ENCODE measurements at regions not wholly inside any gene's neighbourhood (a gene's known extent, or its start where the extent isn't known, plus 50 kb on each side); places are given as distances from the start of the nearest gene placed in this dataset.
"Not testable (repeated sequence)": the region's sequence is repeated elsewhere in the genome, so short reads cannot be mapped to it uniquely, and the experiment has no call there.

- DNase-seq = no peak
- peaks cover 12% of the 10 kb centered on the region for H3K9me3 ChIP-seq
- H3K4me3 ChIP-seq = no peak overlapping the region
- no peaks in the 10 kb centered on the region for H3K27me3 ChIP-seq
- H3K36me3 ChIP-seq = no peaks in the 10 kb centered on the region
Observed at GRCh38 chr10:9850415-9850814, 1167.3 kb upstream of the CELF2 start.

- Histone ChIP-seq H3K4me3 (no peak overlapping the region), H3K9me3 (peaks cover 12% of the 10 kb centered on the region), H3K36me3 (no peaks in the 10 kb centered on the region), H3K27me3 (no peaks in the 10 kb centered on the region)
- DNase-seq = no peak
Observed at GRCh38 chr10:9851808-9852207, 1165.9 kb upstream of the CELF2 start.

DNA sequence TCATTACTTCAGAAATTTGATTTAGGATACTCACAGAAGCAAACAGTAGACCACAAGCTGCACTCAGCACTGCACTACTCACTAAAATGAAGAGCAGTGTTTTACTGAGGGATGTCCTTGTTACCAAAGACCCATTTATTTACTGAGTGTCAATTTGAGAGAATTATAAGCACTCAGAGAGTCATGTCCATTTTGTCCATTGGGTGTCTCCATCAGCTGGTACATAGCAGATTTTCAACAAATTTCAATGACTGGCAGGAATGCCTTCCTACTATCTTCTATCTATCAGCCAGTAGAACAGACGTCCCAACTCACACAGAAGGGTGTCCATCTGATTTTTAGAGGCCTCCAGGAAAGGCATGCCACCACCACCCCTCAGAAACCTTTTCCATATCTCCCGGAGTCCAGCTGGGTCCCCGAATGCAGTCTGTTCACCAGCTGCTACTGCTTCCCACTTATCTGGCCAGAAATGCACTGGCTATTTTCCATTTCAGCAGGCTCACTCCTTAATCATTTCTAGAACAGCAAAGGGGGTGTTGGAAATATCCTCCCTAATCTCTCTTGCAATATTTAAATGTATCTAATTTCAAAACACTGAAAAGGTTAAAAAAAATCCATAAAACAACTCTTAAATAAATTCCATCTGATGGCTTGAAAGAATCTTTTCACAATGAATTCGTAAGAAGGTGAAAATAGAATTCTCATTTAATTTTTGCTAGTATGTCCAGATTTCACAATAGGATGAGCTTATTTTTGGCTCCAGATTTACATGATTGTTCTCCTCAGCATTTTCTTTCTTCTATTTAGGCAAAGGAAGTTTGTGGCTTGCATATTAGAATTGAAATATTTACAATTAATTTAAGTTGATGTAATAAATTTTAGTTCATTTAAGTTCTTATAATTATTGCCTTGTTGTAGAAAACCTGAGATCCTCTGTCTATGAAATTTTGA, 1164.0 kb upstream of the CELF2 start:
- Histone ChIP-seq H3K27me3 (no peaks in the 10 kb centered on the region), H3K4me3 (no peak overlapping the region), H3K36me3 (no peaks in the 10 kb centered on the region), H3K9me3 (peaks cover 12% of the 10 kb centered on the region)
- no peak for DNase-seq

DNA sequence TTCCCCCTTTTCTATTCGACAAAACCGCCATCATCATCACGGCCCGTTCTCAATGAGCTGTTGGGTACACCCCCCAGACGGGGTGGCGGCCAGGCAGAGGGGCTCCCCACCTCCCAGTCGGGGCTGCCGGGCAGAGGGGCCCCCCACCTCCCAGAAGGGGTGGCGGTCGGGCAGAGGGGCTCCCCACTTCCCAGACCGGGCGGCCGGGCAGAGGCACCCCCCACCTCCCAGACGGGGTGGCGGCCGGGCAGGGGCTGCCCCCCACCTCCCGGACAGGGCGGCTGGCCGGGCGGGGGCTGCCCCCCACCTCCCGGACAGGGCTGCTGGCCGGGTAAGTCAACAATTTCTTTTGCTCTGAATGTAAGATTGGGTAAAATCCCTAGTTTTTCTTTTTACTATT, 1162.2 kb upstream of the CELF2 start:
- H3K27me3 ChIP-seq, H3K36me3 ChIP-seq, H3K4me3 ChIP-seq, DNase-seq: not testable (repeated sequence)
- H3K9me3 ChIP-seq = peaks cover 12% of the 10 kb centered on the region

DNA sequence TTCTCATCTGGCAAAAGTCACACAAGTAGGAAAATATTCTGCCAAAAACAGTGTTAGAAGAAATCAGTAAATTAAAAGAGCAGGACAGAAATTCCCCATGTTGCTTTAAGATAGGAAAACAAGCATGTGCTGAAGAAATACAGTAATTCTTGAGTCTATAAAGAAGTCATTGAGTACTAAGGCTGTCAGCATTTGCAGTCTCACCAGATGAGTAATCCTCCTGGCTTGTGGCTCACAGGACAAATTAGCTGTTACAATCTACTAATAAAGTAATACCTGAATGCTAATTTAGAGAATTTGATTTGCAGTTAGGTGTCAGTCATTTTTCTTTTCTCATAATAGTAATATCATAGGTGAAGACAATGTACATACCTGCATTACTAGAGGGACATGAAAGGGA, 1158.9 kb upstream of the CELF2 start:
- DNase-seq = no peak
- no peak overlapping the region for H3K4me3 ChIP-seq
- no peaks in the 10 kb centered on the region for H3K27me3 ChIP-seq
- H3K9me3 ChIP-seq = no peaks in the 10 kb centered on the region
- H3K36me3 ChIP-seq = no peaks in the 10 kb centered on the region

DNA sequence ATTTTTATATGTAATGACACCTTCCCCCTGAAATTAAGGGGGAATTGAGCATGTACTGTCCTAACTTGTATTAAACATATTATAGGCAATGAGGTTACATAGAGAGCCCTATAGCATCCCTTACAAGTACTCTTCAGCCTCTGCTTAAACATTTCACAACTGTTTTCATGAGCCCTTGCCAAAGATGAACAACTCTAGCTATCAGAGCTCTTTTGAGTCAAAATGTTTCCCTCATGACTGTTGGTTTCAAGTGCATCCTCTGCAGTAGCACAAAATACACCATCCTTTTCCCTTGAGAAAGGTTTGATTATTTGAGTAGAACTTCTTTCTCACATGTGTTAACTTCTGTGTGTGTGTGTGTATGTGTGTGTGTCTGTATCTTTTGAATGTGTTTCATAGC, 1157.6 kb upstream of the CELF2 start:
- H3K27me3 ChIP-seq = no peaks in the 10 kb centered on the region
- H3K4me3 ChIP-seq = no peak overlapping the region
- no peaks in the 10 kb centered on the region for H3K36me3 ChIP-seq
- DNase-seq = no peak
- H3K9me3 ChIP-seq = no peaks in the 10 kb centered on the region

DNA sequence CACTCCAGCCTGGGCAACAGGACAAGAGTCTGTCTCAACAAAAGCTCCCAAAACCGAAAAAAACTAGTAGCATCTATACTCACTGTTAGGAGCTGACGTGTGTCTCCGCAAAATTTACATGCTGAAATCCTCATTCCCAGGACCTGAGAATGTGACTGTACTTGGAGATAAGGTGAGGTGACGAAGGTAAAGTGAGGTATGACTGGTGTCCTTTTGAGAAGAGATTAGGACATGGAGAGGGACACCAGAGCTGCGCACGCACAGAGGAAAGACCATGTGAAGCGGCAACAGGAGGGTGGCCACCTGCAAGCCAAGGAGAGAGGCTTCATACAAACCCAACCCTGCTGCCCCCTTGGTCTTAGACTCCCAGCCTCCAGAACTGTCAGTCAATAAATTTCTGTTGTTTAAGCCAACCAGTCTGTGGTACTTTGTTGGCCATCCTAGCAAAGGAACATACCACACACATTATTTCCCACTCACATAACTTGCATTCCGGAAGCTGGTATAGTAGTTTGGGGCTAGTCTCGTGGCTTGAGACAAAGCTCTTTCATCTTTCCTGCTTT, 1154.0 kb upstream of the CELF2 start:
- peaks cover 3% of the 10 kb centered on the region; the same call in 1 of the 2 replicates for H3K9me3 ChIP-seq
- no peak overlapping the region for H3K4me3 ChIP-seq
- DNase-seq = no peak
- no peaks in the 10 kb centered on the region for H3K36me3 ChIP-seq
- no peaks in the 10 kb centered on the region for H3K27me3 ChIP-seq

DNA sequence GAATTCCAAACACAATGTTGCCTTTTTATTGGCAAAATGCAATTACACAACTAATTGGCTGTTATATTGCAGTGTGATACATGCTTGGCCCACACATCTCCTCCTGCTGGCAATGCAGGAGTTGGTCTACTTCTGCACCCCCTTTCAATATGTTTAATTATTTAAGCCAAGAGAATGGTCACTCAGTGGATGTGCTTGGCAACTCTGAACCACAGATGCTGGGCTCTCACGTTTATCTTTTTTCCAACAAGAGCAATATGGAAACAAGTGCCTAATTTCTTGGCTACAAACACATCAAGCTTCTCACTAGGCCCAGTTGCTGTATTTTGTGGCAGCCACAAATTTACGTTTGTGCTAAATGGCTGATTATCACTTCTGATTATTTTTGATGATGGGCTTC, 1149.2 kb upstream of the CELF2 start:
- Histone ChIP-seq H3K4me3 (no peak overlapping the region), H3K27me3 (no peaks in the 10 kb centered on the region), H3K9me3 (peaks cover 3% of the 10 kb centered on the region; the same call in 1 of the 2 replicates), H3K36me3 (no peaks in the 10 kb centered on the region)
- DNase-seq = no peak

DNA sequence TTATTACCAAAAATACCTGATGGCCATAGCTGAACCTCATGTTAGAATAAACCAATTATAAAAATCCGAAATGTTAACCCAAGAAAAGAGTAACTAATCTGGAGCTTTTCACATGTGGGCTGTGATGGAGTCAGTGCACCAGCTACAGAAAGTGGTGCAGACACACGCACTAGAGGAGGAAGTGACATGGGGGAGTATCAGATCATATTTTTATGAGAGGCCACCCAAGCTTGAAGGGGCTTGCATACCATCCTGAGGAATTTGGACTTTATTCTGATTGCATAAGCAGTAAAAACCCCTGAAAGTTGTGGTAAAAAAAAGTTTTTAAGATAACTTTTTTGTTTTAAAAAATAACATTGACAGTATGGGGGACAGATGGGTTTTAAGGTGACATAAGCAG, 1148.5 kb upstream of the CELF2 start:
- Histone ChIP-seq H3K27me3 (no peaks in the 10 kb centered on the region), H3K9me3 (peaks cover 3% of the 10 kb centered on the region; the same call in 1 of the 2 replicates), H3K36me3 (no peaks in the 10 kb centered on the region), H3K4me3 (no peak overlapping the region)
- DNase-seq = no peak

- Histone ChIP-seq H3K27me3 (no peaks in the 10 kb centered on the region), H3K36me3 (no peaks in the 10 kb centered on the region), H3K4me3 (no peak overlapping the region), H3K9me3 (peaks cover 3% of the 10 kb centered on the region; the same call in 1 of the 2 replicates)
- no peak for DNase-seq
Observed at GRCh38 chr10:9869606-9870176, 1148.0 kb upstream of the CELF2 start.

DNA sequence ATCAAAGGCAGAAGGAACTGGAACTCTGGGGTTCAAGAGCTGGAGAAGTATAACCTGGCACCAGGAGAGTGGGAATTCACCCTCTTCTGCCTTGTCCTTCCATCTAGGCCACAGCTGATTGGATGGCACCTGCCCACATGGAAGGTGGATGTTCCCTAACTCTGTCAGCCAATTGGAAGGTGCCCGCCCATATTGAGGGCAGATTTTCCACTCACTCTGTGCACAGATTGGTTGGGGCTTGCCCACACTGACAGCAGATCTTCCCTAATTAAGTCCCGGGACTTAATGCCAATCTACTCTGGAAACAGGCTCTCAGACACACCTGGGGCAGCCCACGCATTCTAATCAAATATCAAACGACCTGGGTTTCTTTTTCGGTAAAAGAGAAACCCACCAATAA, 1142.3 kb upstream of the CELF2 start:
- Histone ChIP-seq H3K4me3 (no peak overlapping the region), H3K9me3 (no peaks in the 10 kb centered on the region; the same call in 1 of the 2 replicates), H3K36me3 (no peaks in the 10 kb centered on the region), H3K27me3 (no peaks in the 10 kb centered on the region)
- no peak for DNase-seq

DNA sequence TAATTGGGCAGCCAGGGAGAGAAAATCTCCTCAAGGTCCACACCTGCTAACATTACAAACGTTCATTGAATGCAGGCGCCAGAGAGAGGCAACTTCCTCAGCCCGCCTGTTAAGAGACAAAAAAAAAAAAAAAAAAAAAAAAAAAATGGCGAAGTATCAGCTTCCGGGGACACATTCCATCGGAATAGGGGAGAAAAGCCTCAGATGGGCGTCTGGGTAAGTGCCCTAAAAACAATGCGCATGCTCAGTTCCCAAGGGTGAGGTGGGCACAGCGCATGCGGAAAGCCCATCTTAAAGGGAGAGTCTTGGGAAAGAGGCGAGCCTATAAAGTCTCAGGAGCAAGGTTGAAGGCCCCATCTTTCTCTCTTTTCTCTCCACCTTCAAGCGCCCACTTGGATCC, 1139.7 kb upstream of the CELF2 start:
- no peaks in the 10 kb centered on the region for H3K27me3 ChIP-seq
- no peak for DNase-seq
- no peaks in the 10 kb centered on the region for H3K36me3 ChIP-seq
- H3K4me3 ChIP-seq = no peak overlapping the region
- H3K9me3 ChIP-seq = peaks cover 2% of the 10 kb centered on the region

GRCh38 chr10:9878383-9878782, 1139.3 kb upstream of the CELF2 start:
- no peak for DNase-seq
- H3K27me3 ChIP-seq = no peaks in the 10 kb centered on the region

DNA sequence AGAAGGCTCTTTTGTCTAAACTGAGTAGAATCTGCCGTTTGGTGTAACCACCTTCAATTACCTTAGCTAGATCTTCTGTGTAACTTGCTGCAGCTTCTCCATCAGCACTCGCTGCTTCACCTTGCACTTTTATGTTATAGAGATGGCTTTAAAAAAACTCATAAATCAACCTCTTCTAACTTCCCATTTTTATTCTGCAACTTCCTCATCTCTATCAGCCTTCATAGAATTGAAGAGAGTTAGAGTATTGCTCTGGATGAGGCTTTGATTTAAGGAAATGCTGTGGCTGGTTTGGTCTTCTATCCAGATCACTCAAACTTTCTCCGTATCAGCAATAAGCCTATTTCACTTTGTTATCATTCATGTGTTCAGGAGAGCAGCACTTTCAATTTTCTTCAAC, 1131.9 kb upstream of the CELF2 start:
- DNase-seq = no peak
- H3K27me3 ChIP-seq = no peaks in the 10 kb centered on the region
- no peak overlapping the region for H3K4me3 ChIP-seq
- H3K9me3 ChIP-seq = peaks cover 2% of the 10 kb centered on the region; the same call in 1 of the 2 replicates
- no peaks in the 10 kb centered on the region for H3K36me3 ChIP-seq

More at GRCh38 chr10:9878383-9878782, 1139.3 kb upstream of the CELF2 start:
- no peak overlapping the region for H3K4me3 ChIP-seq
- no peaks in the 10 kb centered on the region for H3K36me3 ChIP-seq
- H3K9me3 ChIP-seq = peaks cover 2% of the 10 kb centered on the region

- no peaks in the 10 kb centered on the region for H3K27me3 ChIP-seq
- no peak overlapping the region for H3K4me3 ChIP-seq
- peaks cover 1% of the 10 kb centered on the region; the same call in 1 of the 2 replicates for H3K9me3 ChIP-seq
- DNase-seq = no peak
- no peaks in the 10 kb centered on the region for H3K36me3 ChIP-seq
Observed at GRCh38 chr10:9886772-9887171, 1130.9 kb upstream of the CELF2 start.

DNA sequence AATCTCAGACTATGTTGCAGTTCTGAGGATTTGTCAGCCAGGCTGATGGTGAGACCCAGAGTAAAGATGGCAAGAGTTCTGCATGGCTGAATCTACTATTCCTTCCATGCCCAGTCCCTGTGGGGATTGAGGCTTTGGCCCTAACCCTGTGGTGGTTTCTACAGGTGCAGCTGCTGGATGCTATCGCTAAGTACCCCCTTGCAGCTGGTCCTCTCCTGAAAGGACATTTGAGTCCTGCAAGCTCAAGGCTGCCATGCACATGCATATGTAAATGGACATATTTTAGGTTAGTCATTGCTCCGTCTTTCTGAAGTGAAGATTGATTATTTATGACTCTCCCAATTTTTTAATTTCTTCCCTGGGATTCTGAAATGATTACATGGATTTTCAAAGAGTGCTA, 1122.2 kb upstream of the CELF2 start:
- Histone ChIP-seq H3K4me3 (no peak overlapping the region), H3K27me3 (no peaks in the 10 kb centered on the region), H3K36me3 (no peaks in the 10 kb centered on the region), H3K9me3 (no peaks in the 10 kb centered on the region)
- DNase-seq = no peak

- no peaks in the 10 kb centered on the region for H3K27me3 ChIP-seq
- H3K4me3 ChIP-seq = no peak overlapping the region
Observed at GRCh38 chr10:9895981-9896380, 1121.7 kb upstream of the CELF2 start.

More at GRCh38 chr10:9895981-9896380, 1121.7 kb upstream of the CELF2 start:
- Histone ChIP-seq H3K36me3 (no peaks in the 10 kb centered on the region), H3K9me3 (no peaks in the 10 kb centered on the region)
- DNase-seq = no peak
